Astrocyte of the cerebellum (primary cell): ENCODE measurements at regions not wholly inside any gene's neighbourhood (a gene's known extent, or its start where the extent isn't known, plus 50 kb on each side); places are given as distances from the start of the nearest gene placed in this dataset.
A peak's percentile ranks its signal among the peaks of the same experiment; 100 is the strongest.
"Not testable (repeated sequence)": the region's sequence is repeated elsewhere in the genome, so short reads cannot be mapped to it uniquely, and the experiment has no call there.

Source experiments
- DNase-seq: peaks from one replicate; pipeline ENCODE4 v3.0.0-alpha.2; 2011; ENCODE audit warnings: low read depth
- H3K4me3 ChIP-seq: 2 replicates; pipeline ENCODE4 v1.5.1; 2011; ENCODE audit warnings: mild to moderate bottlenecking, low read depth, low read length, moderate library complexity
- CTCF ChIP-seq: IDR thresholded peaks from 2 replicates; pipeline ENCODE4 v1.5.1; 2012; ENCODE audit warnings: low read length, low read depth, moderate library complexity, mild to moderate bottlenecking; ENCODE audit errors: missing control alignments
- in situ Hi-C: cut with HindIII; loops from 2 replicates; pipeline ENCODE4 v1.10.0; 2017; ENCODE audit warnings: low sequenced_read_pairs

- no peak for TF ChIP-seq CTCF
- DNase-seq, result no peak
- in situ Hi-C loops, result no loop called here
- no peak overlapping the region for H3K4me3 ChIP-seq
Measured at GRCh38 chr10:30702860-30703259, 73.3 kb upstream of the LYZL2 start.

GRCh38 chr10:30701451-30702173 is 72.1 kb upstream of the LYZL2 start:
- H3K4me3 ChIP-seq, result no peak overlapping the region
- peak; percentile 62 for DNase-seq
- TF ChIP-seq CTCF, result no peak
- in situ Hi-C loops, result no loop called here

DNA sequence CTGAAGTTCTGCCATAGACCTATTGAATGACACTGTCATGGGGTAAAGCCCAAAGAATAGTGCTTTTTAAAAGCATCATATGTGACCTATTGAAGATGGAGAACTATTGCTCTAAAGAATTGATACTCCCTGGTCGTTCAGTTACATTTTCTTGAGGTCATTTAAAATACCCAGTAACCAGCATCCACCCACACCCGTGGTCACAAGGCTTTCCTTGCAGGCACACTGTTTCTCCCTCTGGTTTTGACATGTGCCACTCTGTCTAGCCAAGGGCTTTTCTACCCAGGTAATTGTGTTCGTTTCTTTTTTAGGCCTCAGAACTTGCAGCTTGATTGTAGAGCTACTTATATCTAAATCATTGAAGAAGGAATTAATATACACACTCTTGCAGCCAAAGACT is 68.3 kb upstream of the LYZL2 start:
- in situ Hi-C loops, result no loop called here
- no peak for TF ChIP-seq CTCF
- no peak for DNase-seq
- H3K4me3 ChIP-seq, result no peak overlapping the region

DNA sequence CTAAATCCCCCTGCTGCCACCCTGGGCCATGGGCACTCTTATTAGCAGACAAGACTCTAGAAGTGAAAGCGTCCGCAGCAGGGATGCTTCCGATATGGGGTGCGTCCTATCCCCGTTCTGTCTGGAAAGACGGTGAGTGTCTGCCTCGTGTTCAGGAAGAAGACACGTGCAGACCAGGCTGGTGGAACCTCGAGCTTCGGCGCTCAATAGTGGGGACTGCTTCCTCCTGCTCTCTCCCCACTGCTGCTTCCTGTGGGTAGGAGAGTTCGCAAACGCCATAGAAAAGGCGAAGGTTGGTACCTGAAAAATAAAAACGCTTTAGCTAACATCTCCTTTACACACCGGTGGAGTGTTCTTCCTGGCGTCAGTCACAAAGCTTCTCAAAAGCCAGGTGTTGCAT is 67.7 kb upstream of the LYZL2 start:
- H3K4me3 ChIP-seq, in situ Hi-C loops, DNase-seq: not testable (repeated sequence)

DNA sequence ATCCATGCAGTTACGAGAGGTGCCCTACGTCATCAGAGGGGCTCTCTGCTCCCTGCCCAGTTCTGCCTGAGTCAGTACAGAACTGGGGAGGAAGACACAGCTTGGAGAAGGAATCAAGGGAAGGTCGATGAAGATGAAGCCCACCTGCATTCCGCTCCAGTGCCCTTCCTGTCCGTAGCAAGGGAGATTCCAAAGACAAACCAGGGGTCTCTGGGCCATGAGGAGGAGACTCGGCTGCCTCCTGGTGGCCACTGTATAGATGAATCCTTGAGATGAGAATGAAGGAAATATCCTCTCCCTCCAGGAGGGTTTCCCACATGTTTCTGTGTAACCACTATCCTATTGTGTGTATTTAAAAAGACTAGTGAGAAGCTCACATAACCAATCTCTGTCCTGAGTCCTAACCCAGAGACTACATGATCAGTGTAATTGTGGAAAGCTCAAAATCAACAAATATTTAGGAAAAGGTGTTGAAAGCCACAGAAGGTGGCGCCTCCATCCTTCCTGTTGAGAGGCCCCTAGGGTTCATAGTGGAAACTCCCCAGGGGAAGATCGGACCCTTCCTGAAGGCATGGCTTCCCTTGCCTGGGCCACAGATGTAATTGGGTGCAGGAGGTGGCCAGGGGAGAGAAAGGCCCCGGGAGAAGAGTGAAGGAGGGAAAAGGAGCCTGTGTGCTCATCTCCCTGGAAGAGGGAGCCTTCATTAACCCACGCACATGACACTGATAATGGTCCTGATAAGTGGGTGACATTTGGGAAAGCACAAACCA is 67.0 kb upstream of the LYZL2 start:
- H3K4me3 ChIP-seq, in situ Hi-C loops, DNase-seq: not testable (repeated sequence)

- H3K4me3 ChIP-seq, DNase-seq, in situ Hi-C loops: not testable (repeated sequence)
Measured at GRCh38 chr10:30695481-30696236, 66.1 kb upstream of the LYZL2 start.

DNA sequence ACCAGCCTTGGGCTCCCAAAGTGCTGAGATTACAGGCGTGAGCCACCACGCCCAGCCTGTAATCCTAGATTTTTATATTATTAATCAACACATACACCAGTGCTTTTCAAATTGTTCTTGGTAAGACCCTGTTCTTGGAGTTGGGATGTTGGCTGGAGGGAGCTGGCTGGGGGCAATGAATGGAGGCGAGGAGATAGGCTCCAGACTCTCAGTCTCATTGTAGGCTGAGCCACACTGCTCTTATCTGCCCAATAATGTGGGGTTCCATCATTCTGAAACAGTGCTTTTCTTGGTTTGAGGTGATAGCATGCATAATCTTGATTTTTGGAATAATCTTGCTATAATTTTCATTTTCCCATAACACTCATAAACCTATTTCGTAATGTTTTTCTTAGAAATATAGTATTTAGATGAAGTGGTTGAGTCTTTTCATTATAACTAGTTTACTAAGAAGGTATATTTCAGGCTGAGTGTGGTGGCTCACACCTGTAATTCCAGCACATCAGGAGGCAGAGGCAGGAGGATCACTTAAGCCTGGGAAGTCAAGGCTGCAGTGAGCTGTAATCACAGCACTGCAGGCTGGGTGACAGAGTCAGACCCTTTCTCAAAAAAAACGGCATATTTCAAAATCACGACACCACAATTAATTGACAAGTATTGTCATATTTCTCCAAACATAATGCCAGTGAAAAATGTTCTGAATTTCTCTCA is 65.1 kb upstream of the LYZL2 start:
- no peak for TF ChIP-seq CTCF
- H3K4me3 ChIP-seq, result no peak overlapping the region
- in situ Hi-C loops, result no loop called here
- DNase-seq, result no peak

GRCh38 chr10:30691639-30692015 is 62.1 kb upstream of the LYZL2 start:
- no peak for DNase-seq
- TF ChIP-seq CTCF, result no peak
- in situ Hi-C loops, result no loop called here
- no peak overlapping the region for H3K4me3 ChIP-seq

DNA sequence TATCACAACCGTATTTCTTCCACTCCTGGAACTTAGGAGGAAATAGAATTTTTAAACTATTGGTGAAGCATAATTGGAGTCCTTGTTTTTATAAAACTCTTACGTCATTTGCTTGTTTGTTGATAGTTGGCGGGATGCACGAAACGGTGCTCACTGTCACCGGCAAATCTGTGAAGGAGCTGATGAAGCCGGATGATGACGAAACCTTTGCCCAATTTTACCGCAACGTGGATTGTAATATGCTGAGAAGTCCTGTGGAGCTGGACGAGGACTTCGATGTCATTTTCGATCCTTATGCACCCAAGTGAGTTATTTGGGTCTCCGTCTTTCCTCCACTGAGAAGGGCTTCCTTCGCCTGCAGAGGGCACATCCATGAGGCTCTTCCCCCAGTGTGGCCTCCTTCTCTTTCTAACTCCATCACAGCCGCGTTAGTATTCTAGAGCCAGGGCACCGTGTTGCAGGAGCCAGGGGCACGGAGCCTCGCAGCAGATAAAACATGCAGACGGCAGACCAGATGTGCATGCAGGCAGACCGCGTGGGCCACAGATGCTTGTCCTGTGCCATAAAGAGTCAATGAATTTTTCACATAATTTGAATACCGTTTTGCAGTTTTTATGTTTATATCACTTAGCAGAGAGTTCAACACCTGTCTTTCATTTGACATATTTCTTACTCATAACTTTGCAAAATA is 61.5 kb upstream of the LYZL2 start:
- H3K4me3 ChIP-seq, DNase-seq, in situ Hi-C loops: not testable (repeated sequence)
